Left forelimb (tissue), 1 donor: ENCODE measurements at regions not wholly inside any gene's neighbourhood (a gene's known extent, or its start where the extent isn't known, plus 50 kb on each side); places are given as distances from the start of the nearest gene placed in this dataset.
"Not testable (repeated sequence)": the region's sequence is repeated elsewhere in the genome, so short reads cannot be mapped to it uniquely, and the experiment has no call there.

ENCODE experiments used
- DNase-seq: peaks from one replicate; pipeline ENCODE4 v3.0.0-alpha.2; 2018; ENCODE audit warnings: low spot score

- DNase-seq, result no peak
These were observed 393.6 kb upstream of the PROK2 start for GRCh38 chr3:72178463-72179106.

DNA sequence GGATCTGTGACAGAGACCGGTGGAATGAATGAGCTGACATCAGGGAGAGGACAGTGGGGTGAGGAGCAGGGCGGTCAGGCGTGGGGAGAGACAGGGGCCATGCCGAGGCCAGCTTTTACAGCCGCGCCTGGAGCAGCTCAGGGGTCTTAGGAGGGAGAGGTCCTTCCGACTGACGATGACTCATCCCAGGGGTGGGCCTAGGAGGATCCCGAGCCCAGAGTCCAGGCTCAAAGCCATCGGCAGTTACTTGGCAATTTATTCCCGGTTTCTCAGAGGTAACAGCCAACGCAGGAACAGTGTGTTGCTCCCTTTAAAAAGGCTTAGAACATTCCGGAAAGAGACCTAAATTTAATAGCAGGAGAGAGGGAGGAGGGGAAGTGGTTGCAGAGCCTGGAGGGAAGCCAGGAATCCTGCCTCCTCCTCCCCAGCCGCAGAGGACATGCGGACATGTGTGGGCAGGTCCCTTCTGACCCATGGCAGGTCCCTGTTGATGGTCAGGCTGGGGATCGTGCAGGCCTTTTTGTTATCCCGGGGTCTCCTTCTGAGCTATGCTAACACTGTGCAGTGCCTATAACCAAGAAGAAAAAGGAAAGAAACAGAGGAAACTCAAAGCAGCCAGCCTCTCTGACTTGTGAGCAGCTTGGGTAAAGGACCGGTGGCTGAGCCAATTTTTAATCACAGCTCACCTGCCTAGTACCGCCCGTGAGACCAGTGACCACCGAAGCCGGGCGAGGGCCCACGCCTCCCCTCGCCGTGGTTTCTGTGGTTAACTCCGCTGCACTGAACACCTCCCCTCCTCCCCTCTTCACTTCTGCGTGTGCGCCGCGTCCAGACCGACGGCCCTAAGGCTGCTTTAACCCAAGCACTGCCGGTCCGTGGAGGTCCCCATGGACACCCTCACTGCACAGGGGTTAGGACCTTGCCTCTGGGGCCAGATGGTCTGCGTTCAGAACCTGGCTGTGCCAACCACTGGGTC lies 392.4 kb upstream of the PROK2 start:
- peak; percentile 77 for DNase-seq

GRCh38 chr3:72176537-72177041 lies 391.6 kb upstream of the PROK2 start:
- no peak for DNase-seq

DNA sequence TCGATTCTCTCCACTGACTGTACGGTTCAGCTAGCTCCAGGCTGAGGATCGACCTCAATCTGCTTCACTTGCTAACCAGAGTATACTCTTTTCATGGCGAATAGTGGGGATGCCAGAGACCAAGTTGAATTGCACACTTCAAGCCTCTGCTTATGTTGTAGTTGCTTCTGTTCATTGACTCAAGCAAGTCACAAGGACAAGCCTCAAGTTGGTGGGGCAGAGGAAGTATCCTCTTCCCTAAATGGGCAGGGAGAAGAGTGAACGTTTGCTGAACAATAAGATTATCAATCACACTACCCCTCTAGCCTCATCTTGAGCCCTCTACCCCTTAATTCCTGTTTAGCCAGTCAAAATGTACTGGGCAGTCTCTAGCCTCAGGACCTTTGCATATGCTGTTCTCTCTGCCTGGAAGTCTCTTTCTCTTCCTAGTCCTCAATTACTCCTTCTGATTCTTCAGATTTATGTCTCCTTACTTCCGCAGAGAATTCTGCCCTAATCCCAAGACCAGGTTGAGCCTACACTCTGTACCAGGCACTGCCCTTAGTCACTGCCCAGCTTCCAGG lies 390.4 kb upstream of the PROK2 start:
- DNase-seq, result no peak

DNA sequence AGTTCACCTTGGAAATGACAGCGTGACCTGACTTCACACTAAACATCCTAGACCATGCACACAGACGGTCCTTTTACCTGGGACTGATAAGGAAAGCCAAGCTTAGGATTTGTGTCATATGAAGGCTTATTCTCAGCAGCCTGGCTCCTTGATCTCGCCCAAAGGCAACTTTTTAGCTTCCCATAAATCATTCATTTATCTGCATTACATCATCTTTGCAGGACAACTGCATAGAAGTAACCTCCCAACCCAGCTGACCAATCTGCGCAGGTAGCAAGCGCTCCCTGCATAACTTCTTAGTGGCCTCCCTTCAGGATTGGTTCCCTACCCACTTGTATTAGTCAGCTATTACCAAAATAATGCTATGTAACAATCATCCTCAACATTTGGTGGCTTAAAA lies 389.9 kb upstream of the PROK2 start:
- DNase-seq, result no peak

DNA sequence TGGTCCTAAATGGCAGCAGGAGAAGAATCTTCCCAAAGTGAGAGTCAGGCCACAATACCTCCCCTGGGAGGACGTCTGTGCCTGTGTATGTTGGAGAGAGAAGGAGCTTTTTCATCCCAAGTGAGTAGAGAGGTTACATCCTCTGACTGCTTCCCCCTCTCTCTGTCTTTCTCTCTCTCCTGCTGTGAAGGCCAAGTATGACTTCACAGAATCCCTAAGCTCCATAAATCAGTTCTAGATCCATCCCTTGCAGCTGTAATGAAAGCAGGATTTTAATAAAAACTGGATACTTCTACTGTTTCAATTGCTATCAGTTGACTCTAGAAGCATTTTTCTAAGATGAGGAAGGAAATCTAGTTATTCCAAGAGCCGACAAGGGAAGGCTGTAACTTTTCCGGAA lies 389.1 kb upstream of the PROK2 start:
- DNase-seq, result no peak

DNA sequence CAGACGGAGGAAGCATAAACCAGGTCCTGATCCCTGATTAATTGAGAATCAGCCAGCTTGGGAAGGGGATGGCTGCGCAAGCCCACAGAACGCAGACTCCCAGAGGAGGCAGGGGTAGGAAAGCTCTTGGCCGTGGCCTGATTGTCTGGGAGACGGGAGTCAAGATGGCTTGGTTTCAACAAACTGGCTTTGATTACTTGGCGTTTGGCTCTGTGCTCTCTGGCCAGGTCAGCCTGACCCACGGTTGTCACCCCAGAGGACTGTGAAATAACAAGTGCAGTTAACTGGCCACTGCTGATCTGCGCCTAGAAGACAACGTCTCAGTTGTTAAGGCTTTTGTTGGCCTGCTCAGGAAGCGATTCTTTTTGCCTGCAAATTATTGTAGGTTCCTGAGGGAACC lies 387.0 kb upstream of the PROK2 start:
- no peak for DNase-seq

DNA sequence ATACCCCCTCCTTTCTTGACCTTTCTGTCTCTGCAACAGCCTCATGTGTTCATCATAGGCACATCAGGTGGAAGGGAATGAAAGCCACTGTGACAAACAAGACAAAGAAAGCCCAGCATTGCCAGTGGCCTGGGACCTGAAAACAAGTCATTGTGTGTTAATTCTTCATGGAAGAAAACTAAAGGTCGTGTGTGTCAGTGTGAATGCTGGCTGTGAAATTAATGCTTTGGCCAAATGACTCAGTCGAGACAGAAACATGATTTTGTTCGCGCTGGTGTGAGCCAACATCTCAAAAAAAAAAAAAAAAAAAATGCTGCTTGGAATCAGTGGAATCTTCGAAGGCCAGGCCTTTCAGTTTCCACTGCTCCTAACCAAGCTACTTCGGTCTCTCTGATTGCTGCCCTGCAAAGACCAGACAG lies 386.5 kb upstream of the PROK2 start:
- no peak for DNase-seq

DNA sequence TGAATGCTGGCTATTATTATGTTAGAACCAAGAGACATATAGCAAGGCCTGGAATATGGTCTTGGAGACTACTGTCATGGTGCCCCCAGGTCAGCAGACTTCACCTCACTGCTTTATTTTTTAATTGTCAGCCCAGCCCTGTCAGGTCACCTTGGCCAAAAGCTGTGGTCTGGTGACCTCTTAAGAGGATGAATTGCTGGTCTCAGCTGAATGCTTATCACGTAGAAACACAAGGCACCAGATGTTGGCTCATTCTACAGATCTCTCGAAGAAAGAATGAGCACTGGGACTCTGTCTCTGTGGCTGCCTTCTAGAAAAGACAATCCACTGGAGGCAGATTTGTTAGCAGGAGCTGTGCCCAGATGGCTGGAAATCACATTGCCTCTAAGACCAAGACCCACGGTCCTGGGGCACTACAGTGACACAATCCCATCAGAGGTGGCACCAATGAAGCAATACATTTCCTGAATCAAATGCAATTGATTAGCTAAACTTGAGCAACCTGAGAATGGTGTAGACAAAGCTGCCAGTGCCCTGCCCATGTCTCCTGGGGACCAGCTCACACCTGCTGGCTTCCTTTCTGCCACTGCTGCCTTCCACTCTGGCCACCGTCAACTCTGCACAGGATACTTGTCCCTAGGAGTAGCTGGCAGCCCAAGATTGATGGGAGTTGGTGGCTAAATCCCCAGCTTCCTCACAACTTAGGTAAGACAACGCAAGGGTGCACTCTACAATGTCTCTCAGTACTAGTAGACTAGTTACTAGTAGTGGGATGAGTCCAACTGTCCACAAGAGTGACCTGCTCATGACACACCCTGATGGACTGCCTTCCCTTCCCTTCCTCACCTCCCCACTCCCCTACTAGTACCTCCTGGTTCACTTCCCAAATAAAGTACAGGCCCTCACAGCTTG lies 384.9 kb upstream of the PROK2 start:
- no peak for DNase-seq

DNA sequence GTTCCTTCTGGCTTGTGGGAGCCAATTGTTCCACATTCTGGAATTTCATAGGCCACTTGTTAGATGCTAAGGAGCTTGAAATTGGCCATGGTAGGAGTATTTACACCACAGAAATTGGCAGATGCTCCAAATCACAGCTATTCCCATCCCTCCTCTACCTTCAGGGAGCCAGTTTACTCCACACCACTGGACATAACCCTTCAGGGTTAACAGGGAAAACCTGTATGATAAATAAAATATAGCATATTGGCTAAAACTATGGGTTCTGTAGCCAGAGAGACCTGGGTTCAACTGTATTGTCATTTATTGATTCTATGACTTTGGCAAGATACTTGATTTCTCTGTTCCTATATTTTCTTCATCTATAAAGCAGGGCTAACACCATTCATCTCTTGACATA lies 384.2 kb upstream of the PROK2 start:
- no peak for DNase-seq

GRCh38 chr3:72165808-72166207 lies 380.9 kb upstream of the PROK2 start:
- no peak for DNase-seq

DNA sequence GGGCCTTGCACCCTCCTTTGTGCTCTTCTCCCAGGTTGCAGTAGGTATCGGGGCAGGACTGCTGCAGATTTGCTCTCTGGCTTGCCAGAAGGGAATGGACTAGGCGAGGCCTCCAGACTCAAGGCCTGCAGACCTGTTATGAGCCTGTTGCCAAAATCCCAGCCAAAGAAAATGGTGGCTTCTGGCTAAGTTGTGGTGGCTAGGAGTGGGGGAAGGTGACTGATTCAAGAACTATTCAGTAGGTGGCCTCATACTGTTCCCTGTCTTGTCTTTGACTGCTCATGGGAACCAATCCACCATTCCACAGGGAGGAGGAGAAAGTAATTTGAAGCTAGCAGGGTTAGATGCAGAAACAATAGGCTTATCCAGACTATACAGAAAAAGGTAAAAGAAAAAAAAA lies 380.4 kb upstream of the PROK2 start:
- no peak for DNase-seq

DNA sequence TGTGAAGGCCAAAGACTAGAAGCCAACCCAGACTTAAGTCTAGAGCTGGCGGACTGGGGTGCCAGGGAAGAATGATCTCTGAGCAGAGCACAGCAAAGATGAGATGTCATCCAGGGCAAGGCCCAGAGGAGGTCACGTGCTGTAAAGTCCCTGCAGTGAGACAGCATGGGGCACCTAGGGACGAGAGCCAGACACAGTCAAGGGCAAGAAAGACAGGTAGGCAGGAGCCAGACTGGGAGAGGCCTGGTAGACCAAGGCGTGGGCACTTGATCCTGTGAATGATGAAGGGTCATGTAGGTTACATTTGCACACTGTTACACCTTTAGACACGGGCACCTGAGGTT lies 379.7 kb upstream of the PROK2 start:
- DNase-seq, result no peak

DNA sequence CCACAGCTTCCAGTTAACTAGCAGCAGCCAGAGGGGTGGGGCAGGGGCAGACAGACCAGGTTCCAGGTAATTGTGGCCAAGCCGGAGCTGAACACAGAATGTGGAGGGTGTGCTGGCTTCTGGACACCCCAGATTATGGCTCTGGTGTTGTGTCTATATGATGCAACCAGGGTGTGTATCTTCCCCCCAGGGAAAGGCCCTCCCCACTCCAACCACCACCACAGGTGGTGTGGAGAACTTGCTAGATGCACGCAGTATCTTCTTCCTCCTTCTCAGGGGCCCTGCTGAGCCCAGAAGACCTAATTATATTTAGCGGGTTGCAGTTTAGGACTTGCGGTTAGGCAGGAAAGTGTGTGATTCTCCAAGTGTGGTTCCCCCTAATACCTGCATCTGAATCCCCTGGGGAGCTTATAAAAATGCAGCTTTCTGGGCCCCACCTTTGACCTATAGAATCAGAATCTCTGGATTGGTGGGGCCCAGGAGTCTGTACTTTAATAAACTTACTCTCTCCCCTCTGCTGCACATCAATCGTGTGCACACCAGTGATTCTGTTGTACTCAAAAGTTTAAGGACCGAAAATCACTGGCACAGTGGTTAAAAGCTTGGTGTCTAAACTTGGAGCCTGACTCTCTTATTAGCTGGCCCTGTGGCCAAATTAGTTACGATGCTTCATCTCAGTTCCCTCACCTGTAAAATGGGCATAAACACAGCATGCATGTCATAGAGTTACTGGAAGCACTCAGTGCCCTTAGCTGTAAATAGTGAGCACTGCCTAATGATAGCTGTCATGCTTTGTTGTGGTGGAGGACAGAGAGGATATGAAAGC lies 379.1 kb upstream of the PROK2 start:
- no peak for DNase-seq

DNA sequence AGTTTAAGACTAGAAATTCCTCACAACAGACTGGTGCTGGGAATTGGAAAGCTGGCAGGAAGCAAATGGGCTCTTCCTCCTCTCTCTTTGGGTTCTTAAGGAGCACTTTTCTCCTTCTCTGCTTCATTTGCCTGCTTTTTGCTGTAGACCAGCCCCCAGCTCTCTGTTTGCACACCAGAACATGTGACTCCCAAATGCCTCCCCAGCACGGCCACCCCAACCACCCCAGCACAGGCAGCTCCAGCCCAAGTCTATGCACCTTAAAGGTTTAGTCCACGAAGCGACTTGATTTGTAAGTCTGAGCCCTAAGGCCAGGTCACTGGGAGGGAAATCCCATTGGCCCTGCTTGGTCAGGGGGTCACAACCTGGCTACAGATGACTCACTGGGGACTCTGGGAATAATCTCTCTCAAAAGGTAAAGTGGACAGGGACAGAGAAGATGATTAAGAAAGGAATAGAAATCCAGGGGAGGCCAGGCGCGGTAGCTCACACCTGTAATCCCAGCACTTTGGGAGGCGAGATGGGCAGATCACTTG lies 377.8 kb upstream of the PROK2 start:
- no peak for DNase-seq

DNA sequence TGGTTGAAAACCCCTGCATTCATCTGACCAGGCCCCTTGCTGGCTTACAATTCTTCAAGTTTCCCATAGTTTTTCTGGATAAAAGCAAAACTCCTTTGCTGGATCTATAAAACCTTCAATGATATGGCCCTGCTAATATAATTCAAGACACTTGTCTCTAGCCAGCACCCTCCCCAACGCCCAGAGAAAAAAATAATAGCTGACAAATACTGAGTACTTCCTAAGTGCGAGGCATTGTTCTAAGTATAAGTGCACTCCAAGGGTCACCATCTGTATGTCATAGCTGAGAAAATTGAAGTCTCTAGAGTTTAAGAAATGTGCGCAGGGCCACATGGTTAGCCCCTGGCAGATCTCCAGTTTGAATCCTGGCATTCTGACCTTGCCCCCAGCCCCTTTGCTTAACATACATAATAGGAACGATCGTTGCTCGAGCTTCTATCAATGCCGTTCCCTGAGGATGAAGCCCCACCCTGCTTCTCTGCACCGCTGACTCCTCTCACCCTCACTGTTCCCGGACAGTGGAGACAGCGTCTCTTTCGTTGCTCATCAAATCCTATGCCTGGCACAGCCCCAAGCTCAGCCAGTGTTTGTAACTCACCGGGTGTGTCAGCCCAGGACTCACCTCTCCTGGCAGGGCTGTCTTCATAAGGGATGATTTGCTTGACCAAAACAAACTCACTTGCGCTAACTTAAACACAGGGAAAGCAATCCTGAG lies 377.1 kb upstream of the PROK2 start:
- no peak for DNase-seq

DNA sequence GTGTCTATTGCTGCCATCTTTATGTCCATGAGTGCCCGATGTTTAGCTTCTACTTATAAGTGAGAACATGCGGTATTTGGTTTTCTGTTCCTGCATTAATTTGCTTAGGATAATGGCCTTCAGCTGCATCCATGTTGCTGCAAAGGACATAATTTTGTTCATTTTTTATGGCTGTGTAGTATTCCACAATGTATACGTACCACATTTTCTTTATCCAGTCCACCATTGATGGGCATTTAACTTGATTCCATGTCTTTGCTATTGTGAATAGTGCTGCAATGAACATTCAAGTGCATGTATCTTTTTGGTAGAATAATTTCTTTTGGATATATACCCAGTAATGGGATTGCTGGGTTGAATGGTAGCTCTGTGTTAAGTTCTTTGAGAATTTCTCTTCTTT lies 376.3 kb upstream of the PROK2 start:
- not testable (repeated sequence) for DNase-seq

DNA sequence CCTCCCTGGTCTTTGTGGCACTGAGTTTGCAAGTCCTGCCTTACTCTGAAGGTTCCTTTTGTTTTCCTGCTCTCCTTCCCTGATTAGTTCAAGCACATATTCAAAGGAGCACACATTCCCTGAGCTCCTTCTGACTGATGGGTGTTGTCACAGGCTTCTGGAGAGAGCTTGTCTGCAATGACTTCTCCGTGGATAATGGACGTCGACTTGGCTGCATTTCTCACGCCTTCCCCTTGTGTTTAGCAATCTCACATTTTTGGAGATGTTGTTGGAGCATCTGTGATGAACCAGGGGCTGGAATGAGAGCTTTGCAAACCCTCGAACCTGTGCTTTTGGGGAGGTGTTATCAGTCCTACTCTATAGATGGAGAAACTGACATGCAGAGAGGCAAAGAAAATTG lies 375.4 kb upstream of the PROK2 start:
- DNase-seq, result no peak

GRCh38 chr3:72159487-72159886 lies 374.5 kb upstream of the PROK2 start:
- no peak for DNase-seq
